Hepatocyte (in vitro differentiated cells): ENCODE measurements at regions not wholly inside any gene's neighbourhood (a gene's known extent, or its start where the extent isn't known, plus 50 kb on each side); places are given as distances from the start of the nearest gene placed in this dataset.

Experiments
- DNase-seq: peaks from one replicate; pipeline ENCODE4 v3.0.0-alpha.2; 2016; ENCODE audit warnings: low spot score
- H2AFZ ChIP-seq: fragments of 200-600 bp; sonication (generic); 2 replicates; pipeline ENCODE4 v1.6.0; 2016; ENCODE audit warnings: antibody characterized with exemption, mild to moderate bottlenecking
- H3K27ac ChIP-seq: fragments of 200-600 bp; sonication (generic); 2 replicates; pipeline ENCODE4 v1.5.1; 2016; ENCODE audit warnings: mild to moderate bottlenecking
- H3K27me3 ChIP-seq: fragments of 200-600 bp; sonication (generic); 2 replicates; pipeline ENCODE4 v1.6.1; 2016
- H3K36me3 ChIP-seq: fragments of 200-600 bp; sonication (generic); replicated peaks from 2 replicates; pipeline ENCODE4 v1.5.1; 2016; ENCODE audit warnings: low read depth; ENCODE audit not compliant: insufficient read depth
- H3K4me1 ChIP-seq: fragments of 200-600 bp; sonication (generic); 2 replicates; pipeline ENCODE4 v1.5.1; 2016; ENCODE audit warnings: mild to moderate bottlenecking, moderate library complexity; ENCODE audit not compliant: insufficient read depth
- H3K4me2 ChIP-seq: fragments of 200-600 bp; sonication (generic); 2 replicates; pipeline ENCODE4 v1.6.0; 2016
- H3K4me3 ChIP-seq: fragments of 200-600 bp; sonication (generic); 2 replicates; pipeline ENCODE4 v1.5.1; 2016; ENCODE audit warnings: mild to moderate bottlenecking
- H3K79me2 ChIP-seq: fragments of 200-600 bp; sonication (generic); 2 replicates; pipeline ENCODE4 v1.6.0; 2017; ENCODE audit warnings: mild to moderate bottlenecking
- H3K9me2 ChIP-seq: fragments of 200-600 bp; sonication (generic); replicated peaks from 2 replicates; pipeline ENCODE4 v1.6.0; 2017; ENCODE audit warnings: mild to moderate bottlenecking; ENCODE audit not compliant: insufficient read depth
- H3K9me3 ChIP-seq: fragments of 200-600 bp; sonication (generic); 2 replicates; pipeline ENCODE4 v1.5.1; 2016; ENCODE audit warnings: low read depth, mild to moderate bottlenecking
- H4K20me1 ChIP-seq: fragments of 200-600 bp; sonication (generic); 2 replicates; pipeline ENCODE4 v1.6.0; 2016; ENCODE audit warnings: mild to moderate bottlenecking; ENCODE audit not compliant: insufficient read depth, poor library complexity, severe bottlenecking
- EZH2 ChIP-seq: fragments of 200-600 bp; sonication (generic); IDR thresholded peaks from 2 replicates; pipeline ENCODE4 v1.6.1; 2016; ENCODE audit warnings: antibody characterized with exemption, mild to moderate bottlenecking, borderline replicate concordance
- EZH2phosphoT487 ChIP-seq: fragments of 200-600 bp; sonication (generic); IDR thresholded peaks from one replicate; pipeline ENCODE4 v1.6.1; 2018; ENCODE audit warnings: antibody characterized with exemption, mild to moderate bottlenecking, low read depth, moderate library complexity; ENCODE audit not compliant: unreplicated experiment, severe bottlenecking
- WGBS: methylation state at CpG from one replicate; pipeline ENCODE4 v1.1.6; 2016; ENCODE audit warnings: low lambda C conversion rate; ENCODE audit errors: missing lambda C conversion rate; 5-methylcytosine and 5-hydroxymethylcytosine counted together
- TF ChIP-seq, protein P1 (sequence below): fragments of 200-600 bp; sonication (generic); IDR thresholded peaks from 2 replicates; pipeline ENCODE4 v1.5.1; 2016; ENCODE audit warnings: antibody characterized with exemption, mild to moderate bottlenecking; ENCODE audit not compliant: poor library complexity

DNA sequence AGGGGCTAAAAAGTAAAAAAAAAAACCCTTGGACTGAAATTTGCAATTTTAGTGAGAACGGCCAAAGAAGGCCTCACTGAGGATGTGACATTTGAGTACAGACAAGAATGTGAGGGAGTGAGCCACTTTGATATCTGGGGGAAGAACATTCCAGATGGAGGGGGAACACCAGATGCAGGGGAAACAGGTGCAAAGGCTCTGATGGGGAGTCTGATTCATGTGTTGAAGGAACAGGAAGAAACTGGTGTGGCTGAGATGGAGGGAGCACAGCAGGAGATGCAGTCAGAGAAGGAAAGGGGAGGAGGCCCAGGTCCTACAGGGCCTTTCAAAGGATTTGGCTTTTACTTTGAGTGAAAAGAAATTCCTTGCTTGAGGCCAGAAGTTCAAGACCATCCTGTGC lies 615.7 kb upstream of the NRP1 start:
- Histone ChIP-seq H3K9me2 (no peaks in the 10 kb centered on the region), H3K27me3 (no peaks in the 10 kb centered on the region), H4K20me1 (no peaks in the 10 kb centered on the region), H3K9me3 (no peaks in the 10 kb centered on the region), H3K27ac (no peak overlapping the region), H2AFZ (no peak overlapping the region), H3K36me3 (no peaks in the 10 kb centered on the region), H3K79me2 (no peaks in the 10 kb centered on the region), H3K4me2 (no peak overlapping the region), H3K4me1 (no peaks in the 10 kb centered on the region), H3K4me3 (no peak overlapping the region)
- DNase-seq: no peak
- no peak for TF ChIP-seq EZH2phosphoT487
- no peak for TF ChIP-seq EZH2
- TF ChIP-seq, protein P1, sequence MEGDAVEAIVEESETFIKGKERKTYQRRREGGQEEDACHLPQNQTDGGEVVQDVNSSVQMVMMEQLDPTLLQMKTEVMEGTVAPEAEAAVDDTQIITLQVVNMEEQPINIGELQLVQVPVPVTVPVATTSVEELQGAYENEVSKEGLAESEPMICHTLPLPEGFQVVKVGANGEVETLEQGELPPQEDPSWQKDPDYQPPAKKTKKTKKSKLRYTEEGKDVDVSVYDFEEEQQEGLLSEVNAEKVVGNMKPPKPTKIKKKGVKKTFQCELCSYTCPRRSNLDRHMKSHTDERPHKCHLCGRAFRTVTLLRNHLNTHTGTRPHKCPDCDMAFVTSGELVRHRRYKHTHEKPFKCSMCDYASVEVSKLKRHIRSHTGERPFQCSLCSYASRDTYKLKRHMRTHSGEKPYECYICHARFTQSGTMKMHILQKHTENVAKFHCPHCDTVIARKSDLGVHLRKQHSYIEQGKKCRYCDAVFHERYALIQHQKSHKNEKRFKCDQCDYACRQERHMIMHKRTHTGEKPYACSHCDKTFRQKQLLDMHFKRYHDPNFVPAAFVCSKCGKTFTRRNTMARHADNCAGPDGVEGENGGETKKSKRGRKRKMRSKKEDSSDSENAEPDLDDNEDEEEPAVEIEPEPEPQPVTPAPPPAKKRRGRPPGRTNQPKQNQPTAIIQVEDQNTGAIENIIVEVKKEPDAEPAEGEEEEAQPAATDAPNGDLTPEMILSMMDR: no peak
- 96% methylated on average over 1 of the region's 1 CpG for WGBS

DNA sequence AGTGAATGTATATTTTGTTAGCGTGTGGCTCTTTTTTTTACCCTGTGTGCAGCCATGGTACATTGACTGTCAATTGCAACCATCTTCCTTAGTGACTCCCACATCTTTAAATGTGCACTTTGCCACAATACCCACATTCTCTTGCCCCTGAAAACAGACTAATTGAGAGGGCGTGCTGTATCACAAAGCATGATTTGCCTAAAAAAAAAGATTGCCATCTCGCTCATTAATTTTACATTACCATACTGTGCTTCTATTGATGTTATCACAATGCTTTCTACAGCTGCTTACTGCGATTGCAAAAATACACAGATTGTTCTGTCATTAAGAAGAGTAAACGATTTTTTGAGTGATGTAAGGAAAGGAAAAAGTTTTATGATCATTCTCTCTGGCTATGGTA lies 613.1 kb upstream of the NRP1 start:
- Histone ChIP-seq H3K4me3 (no peak overlapping the region), H3K9me3 (no peaks in the 10 kb centered on the region), H3K79me2 (no peaks in the 10 kb centered on the region), H3K27me3 (no peaks in the 10 kb centered on the region), H2AFZ (no peak overlapping the region), H3K36me3 (no peaks in the 10 kb centered on the region), H3K9me2 (no peaks in the 10 kb centered on the region), H3K27ac (no peak overlapping the region), H3K4me1 (no peaks in the 10 kb centered on the region), H4K20me1 (no peaks in the 10 kb centered on the region), H3K4me2 (no peak overlapping the region)
- 78% methylated on average over 5 of the region's 5 CpGs for WGBS
- DNase-seq: no peak
- TF ChIP-seq, protein P1: no peak
- TF ChIP-seq EZH2: no peak
- TF ChIP-seq EZH2phosphoT487: no peak

DNA sequence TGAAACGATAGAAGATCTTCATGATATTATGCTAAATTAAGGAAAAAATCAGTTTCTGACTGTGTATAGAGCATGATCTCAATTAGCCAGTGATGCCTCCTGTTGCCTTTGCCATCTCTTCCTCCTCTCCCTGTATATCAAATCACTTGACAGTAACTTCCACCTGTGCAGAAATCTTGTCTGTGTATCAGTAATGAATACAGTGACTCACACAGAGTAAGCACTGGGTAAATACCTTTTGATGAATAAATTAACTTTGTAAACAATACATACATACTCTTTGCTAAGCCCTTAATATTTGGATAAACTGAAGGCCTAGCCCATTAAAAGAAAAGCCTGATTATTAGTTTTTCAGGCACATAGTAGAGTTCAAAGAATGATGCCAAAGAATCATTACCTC lies 610.6 kb upstream of the NRP1 start:
- 93% methylated on average over 1 of the region's 1 CpG for WGBS
- no peak overlapping the region for H3K27ac ChIP-seq
- no peaks in the 10 kb centered on the region for H3K9me3 ChIP-seq
- no peak overlapping the region for H3K4me3 ChIP-seq
- H3K4me1 ChIP-seq: no peaks in the 10 kb centered on the region
- no peak overlapping the region for H2AFZ ChIP-seq
- no peaks in the 10 kb centered on the region for H3K9me2 ChIP-seq
- no peaks in the 10 kb centered on the region for H4K20me1 ChIP-seq
- no peaks in the 10 kb centered on the region for H3K27me3 ChIP-seq
- H3K4me2 ChIP-seq: no peak overlapping the region
- no peaks in the 10 kb centered on the region for H3K36me3 ChIP-seq
- no peaks in the 10 kb centered on the region for H3K79me2 ChIP-seq
- DNase-seq: no peak
- TF ChIP-seq EZH2phosphoT487 (no peak), EZH2 (no peak)
- TF ChIP-seq, protein P1: no peak

DNA sequence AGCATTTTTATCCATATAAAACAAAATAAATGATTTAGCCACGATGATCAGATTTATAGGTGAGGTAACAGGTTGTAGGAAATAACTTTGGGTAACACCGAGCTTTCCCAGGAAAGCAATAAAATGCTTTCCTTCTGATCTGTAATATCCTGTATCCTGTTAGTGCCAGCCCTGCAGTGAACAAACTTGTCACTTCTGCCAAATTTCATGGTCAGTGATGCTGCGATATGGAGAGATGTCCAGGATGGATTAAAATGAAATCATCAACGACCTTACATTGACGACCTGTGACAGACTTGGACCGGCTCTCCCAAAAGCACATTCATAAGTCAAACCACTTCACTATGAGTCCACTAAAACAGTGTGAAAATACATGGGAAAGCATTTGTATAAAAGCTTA lies 608.0 kb upstream of the NRP1 start:
- Histone ChIP-seq H3K4me2 (no peak overlapping the region), H3K27ac (no peak overlapping the region), H2AFZ (no peak overlapping the region), H3K4me1 (no peaks in the 10 kb centered on the region), H3K4me3 (no peak overlapping the region), H3K36me3 (no peaks in the 10 kb centered on the region), H4K20me1 (no peaks in the 10 kb centered on the region), H3K27me3 (no peaks in the 10 kb centered on the region), H3K79me2 (no peaks in the 10 kb centered on the region), H3K9me2 (no peaks in the 10 kb centered on the region), H3K9me3 (no peaks in the 10 kb centered on the region)
- DNase-seq: no peak
- TF ChIP-seq EZH2 (no peak), EZH2phosphoT487 (no peak)
- TF ChIP-seq, protein P1: no peak
- WGBS: 86% methylated on average over 6 of the region's 6 CpGs
